ENCODE measurements at regions not wholly inside any gene's neighbourhood (a gene's known extent, or its start where the extent isn't known, plus 50 kb on each side); places are given as distances from the start of the nearest gene placed in this dataset.
"Not testable (repeated sequence)": the region's sequence is repeated elsewhere in the genome, so short reads cannot be mapped to it uniquely, and the experiment has no call there.

- ChIA-PET CTCF (interaction anchor here (0.8 to 2.1 kb wide), 7 partner anchors 9 to 74 kb away, joined by 3 to 12 read pairs (median 4); no protein-coding TSS in a partner anchor), POLR2A (interaction anchor here (0.7 kb wide), 1 partner anchor 49 kb away, joined by 3 read pairs; no protein-coding TSS in a partner anchor)
- DNase-seq (ENCODE audit: extremely low spot score) = peak; percentile 26
- TF ChIP-seq, protein P1, sequence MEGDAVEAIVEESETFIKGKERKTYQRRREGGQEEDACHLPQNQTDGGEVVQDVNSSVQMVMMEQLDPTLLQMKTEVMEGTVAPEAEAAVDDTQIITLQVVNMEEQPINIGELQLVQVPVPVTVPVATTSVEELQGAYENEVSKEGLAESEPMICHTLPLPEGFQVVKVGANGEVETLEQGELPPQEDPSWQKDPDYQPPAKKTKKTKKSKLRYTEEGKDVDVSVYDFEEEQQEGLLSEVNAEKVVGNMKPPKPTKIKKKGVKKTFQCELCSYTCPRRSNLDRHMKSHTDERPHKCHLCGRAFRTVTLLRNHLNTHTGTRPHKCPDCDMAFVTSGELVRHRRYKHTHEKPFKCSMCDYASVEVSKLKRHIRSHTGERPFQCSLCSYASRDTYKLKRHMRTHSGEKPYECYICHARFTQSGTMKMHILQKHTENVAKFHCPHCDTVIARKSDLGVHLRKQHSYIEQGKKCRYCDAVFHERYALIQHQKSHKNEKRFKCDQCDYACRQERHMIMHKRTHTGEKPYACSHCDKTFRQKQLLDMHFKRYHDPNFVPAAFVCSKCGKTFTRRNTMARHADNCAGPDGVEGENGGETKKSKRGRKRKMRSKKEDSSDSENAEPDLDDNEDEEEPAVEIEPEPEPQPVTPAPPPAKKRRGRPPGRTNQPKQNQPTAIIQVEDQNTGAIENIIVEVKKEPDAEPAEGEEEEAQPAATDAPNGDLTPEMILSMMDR (IDR thresholded peaks at IDR 0.05; ENCODE audit: control extremely low read depth, extremely low read depth, low read depth, missing control alignments) = no peak
Measured at GRCh38 chrX:109782994-109783700, 50.1 kb upstream of the ACSL4 start.

- POLR2A ChIA-PET = no interaction called here
Measured at GRCh38 chrX:109783701-109784079, 50.6 kb upstream of the ACSL4 start.

GRCh38 chrX:109785053-109785452 is 52.0 kb upstream of the ACSL4 start:
- no peak for DNase-seq (ENCODE audit: extremely low spot score)
- CTCF ChIA-PET = interaction anchor here (1.1 to 1.4 kb wide), 3 partner anchors 13 to 72 kb away, joined by 3 to 5 read pairs (median 3); no protein-coding TSS in a partner anchor
- TF ChIP-seq, protein P1 (IDR thresholded peaks at IDR 0.05; ENCODE audit: control extremely low read depth, extremely low read depth, low read depth, missing control alignments) = no peak
- POLR2A ChIA-PET = interaction anchor here (0.6 kb wide), 1 partner anchor 248 kb away, joined by 4 read pairs; no protein-coding TSS in a partner anchor

More at GRCh38 chrX:109783701-109784079, 50.6 kb upstream of the ACSL4 start:
- no peak for DNase-seq (ENCODE audit: extremely low spot score)
- CTCF ChIA-PET = interaction anchor here (1.4 to 2.1 kb wide), 5 partner anchors 9 to 72 kb away, joined by 3 to 12 read pairs (median 4); no protein-coding TSS in a partner anchor
- TF ChIP-seq, protein P1 (IDR thresholded peaks at IDR 0.05; ENCODE audit: control extremely low read depth, extremely low read depth, low read depth, missing control alignments) = no peak

DNA sequence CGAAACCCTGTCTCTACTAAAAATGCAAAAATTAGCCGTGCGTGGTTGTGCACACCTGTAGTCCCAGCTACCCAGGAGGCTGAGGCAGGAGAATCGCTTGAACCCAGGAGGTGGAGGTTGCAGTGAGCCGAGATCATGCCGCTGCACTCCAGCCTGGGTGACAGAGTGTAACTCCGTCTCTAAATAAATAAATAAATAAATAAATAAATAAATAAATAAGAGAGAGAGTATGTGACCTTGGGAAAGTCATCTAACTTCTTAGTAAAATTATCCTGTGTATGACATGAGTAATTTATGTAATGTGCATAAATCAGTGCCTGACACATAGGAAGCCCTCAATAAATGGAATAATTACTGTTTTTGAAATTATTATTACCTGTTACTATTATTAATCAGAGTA is 57.5 kb upstream of the ACSL4 start:
- POLR2A ChIA-PET; DNase-seq (ENCODE audit: extremely low spot score): not testable (repeated sequence)
- CTCF ChIA-PET = interaction anchor here (1.3 to 1.5 kb wide), 2 partner anchors 78 to 96 kb away, joined by 3 read pairs; no protein-coding TSS in a partner anchor

- POLR2A ChIA-PET = no interaction called here
- DNase-seq (ENCODE audit: extremely low spot score) = no peak
Measured at GRCh38 chrX:109793191-109793590, 60.1 kb upstream of the ACSL4 start.

DNA sequence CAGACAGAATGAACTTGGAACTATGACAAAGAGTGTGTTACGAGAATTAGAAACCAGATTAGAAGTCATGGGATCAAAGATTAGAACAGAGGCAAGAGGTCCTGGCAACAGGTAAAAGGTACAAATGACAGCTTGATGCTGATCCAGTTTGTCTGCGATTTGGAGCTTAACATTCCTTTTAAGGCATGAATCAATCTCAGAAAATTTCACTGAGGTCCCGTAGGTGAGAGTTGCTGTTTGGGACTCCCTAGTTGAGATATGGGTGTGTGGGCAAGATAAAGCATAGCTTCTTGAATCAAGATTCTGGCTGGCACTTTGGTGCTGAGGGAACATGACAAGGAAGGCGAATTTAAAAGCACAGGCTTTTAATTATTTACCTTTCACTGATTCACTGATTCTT is 62.6 kb upstream of the ACSL4 start:
- CTCF ChIA-PET = interaction anchor here (1.2 to 1.5 kb wide), 2 partner anchors 25 to 91 kb away, joined by 3 read pairs; no protein-coding TSS in a partner anchor
- POLR2A ChIA-PET = no interaction called here
- TF ChIP-seq, protein P1 (IDR thresholded peaks at IDR 0.05; ENCODE audit: control extremely low read depth, extremely low read depth, low read depth, missing control alignments) = no peak

More at GRCh38 chrX:109793191-109793590, 60.1 kb upstream of the ACSL4 start:
- TF ChIP-seq, protein P1 (IDR thresholded peaks at IDR 0.05; ENCODE audit: control extremely low read depth, extremely low read depth, low read depth, missing control alignments) = no peak
- CTCF ChIA-PET = interaction anchor here (1.1 to 1.7 kb wide), 2 partner anchors 10 to 38 kb away, joined by 3 to 4 read pairs; no protein-coding TSS in a partner anchor

More for the DNA sequence above, 62.6 kb upstream of the ACSL4 start:
- DNase-seq (ENCODE audit: extremely low spot score) = no peak
